ENCODE measurements at regions not wholly inside any gene's neighbourhood (a gene's known extent, or its start where the extent isn't known, plus 50 kb on each side); places are given as distances from the start of the nearest gene placed in this dataset.

DNA sequence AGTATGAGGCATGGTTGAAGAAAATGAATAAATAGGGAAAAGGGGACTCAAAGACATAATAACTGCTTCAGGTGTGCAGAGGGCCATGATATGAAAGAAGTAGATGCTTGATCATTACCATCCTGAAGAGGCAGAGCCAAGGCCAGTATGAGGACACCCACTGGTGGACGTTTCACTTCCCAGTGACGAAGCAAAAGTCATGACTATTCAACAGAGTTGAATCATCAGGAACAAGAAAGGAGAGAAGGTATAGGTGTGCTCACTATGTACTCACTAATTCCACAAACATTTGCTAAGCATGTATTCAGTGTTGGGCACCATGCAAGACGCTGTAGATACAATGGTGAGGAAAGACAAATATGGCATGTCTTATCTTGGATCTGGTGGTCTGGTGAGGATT, 319.2 kb upstream of the RUNX1 start:
- no peaks in the 10 kb centered on the region for H3K9me2 ChIP-seq
- H3K27ac ChIP-seq (ENCODE audit: low read depth in 2 of 2, low read length in 1 of 2), result no peak overlapping the region
- H3K36me3 ChIP-seq (replicated peaks in 1 of 2; ENCODE audit: control insufficient read depth in 1 of 2, insufficient read depth in 2 of 2, low read length in 1 of 2), result no peaks in the 10 kb centered on the region
- H2AFZ ChIP-seq (ENCODE audit: low read depth), result no peak overlapping the region
- WGBS (ENCODE audit: low lambda C conversion rate), result 75% methylated on average over 3 of the region's 3 CpGs
- H4K20me1 ChIP-seq (ENCODE audit: insufficient read depth), result no peaks in the 10 kb centered on the region
- no peaks in the 10 kb centered on the region; a peak in 1 of 4 replicates for H3K4me1 ChIP-seq (ENCODE audit: control insufficient read depth in 1 of 2, insufficient read depth in 2 of 2, low read depth in 1 of 2, low read length in 1 of 2)
- H3K27me3 ChIP-seq (ENCODE audit: insufficient read depth), result no peaks in the 10 kb centered on the region
- no peaks in the 10 kb centered on the region for H3F3A ChIP-seq (replicated peaks; ENCODE audit: insufficient read depth)
- CTCF ChIA-PET, result no interaction called here
- no peaks in the 10 kb centered on the region for H3K79me2 ChIP-seq (ENCODE audit: insufficient read depth)
- no peak overlapping the region for H3K9ac ChIP-seq
- H3K9me3 ChIP-seq, result no peaks in the 10 kb centered on the region
- no peak overlapping the region for H3K4me2 ChIP-seq
- TF ChIP-seq YY1 (IDR thresholded peaks at IDR 0.05; ENCODE audit: low read depth), result no peak
- TF ChIP-seq SMC3 (IDR thresholded peaks at IDR 0.05; ENCODE audit: low read depth, low read length), result no peak
- TF ChIP-seq FOXM1 (IDR thresholded peaks at IDR 0.05; ENCODE audit: low read depth), result no peak
- no peak for TF ChIP-seq POLR2AphosphoS5 (IDR thresholded peaks at IDR 0.05; ENCODE audit: low read depth, low read length)
- TF ChIP-seq, protein P1, sequence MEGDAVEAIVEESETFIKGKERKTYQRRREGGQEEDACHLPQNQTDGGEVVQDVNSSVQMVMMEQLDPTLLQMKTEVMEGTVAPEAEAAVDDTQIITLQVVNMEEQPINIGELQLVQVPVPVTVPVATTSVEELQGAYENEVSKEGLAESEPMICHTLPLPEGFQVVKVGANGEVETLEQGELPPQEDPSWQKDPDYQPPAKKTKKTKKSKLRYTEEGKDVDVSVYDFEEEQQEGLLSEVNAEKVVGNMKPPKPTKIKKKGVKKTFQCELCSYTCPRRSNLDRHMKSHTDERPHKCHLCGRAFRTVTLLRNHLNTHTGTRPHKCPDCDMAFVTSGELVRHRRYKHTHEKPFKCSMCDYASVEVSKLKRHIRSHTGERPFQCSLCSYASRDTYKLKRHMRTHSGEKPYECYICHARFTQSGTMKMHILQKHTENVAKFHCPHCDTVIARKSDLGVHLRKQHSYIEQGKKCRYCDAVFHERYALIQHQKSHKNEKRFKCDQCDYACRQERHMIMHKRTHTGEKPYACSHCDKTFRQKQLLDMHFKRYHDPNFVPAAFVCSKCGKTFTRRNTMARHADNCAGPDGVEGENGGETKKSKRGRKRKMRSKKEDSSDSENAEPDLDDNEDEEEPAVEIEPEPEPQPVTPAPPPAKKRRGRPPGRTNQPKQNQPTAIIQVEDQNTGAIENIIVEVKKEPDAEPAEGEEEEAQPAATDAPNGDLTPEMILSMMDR (IDR thresholded peaks at IDR 0.05), result no peak
- TF ChIP-seq, protein P2, sequence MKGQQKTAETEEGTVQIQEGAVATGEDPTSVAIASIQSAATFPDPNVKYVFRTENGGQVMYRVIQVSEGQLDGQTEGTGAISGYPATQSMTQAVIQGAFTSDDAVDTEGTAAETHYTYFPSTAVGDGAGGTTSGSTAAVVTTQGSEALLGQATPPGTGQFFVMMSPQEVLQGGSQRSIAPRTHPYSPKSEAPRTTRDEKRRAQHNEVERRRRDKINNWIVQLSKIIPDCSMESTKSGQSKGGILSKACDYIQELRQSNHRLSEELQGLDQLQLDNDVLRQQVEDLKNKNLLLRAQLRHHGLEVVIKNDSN (IDR thresholded peaks at IDR 0.05; ENCODE audit: borderline replicate concordance, low read depth), result no peak
- no peak for TF ChIP-seq NRF1 (IDR thresholded peaks at IDR 0.05; ENCODE audit: low read depth, low read length)
- TF ChIP-seq GATA2 (CRISPR knock-in tag; IDR thresholded peaks at IDR 0.05), result no peak
- no peak overlapping the region for H3K4me3 ChIP-seq (ENCODE audit: low read depth in 2 of 2, low read length in 1 of 2)
- DNase-seq, result no peak
- POLR2A ChIA-PET, result no interaction called here

DNA sequence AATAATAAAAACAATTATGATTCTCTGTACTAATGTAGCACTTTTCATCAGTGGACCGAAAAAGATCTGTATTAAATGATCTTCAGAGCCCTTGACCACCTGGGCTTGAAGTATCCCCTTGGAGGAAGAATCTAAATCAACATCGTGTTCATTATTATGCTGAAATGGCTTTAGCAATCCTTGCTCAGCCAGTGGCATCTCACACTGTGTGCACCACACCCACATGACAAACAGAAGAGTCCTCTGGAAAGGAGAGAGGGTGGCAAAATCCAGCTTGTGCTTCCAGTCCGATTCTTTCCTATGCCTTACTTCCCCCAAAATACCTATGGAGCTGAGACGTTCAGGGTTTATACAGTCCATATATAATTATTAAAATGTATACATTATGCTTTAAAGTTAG, 318.5 kb upstream of the RUNX1 start:
- no peak overlapping the region; the same call in 1 of the 2 replicates for H2AFZ ChIP-seq (ENCODE audit: low read depth)
- no peaks in the 10 kb centered on the region for H3K9me2 ChIP-seq
- H3K79me2 ChIP-seq (ENCODE audit: insufficient read depth), result no peaks in the 10 kb centered on the region
- WGBS (ENCODE audit: low lambda C conversion rate), result 86% methylated on average over 4 of the region's 4 CpGs
- no peaks in the 10 kb centered on the region for H3K36me3 ChIP-seq (replicated peaks in 1 of 2; ENCODE audit: control insufficient read depth in 1 of 2, insufficient read depth in 2 of 2, low read length in 1 of 2)
- no peaks in the 10 kb centered on the region for H4K20me1 ChIP-seq (ENCODE audit: insufficient read depth)
- H3K4me2 ChIP-seq, result no peak overlapping the region
- ChIA-PET CTCF (no interaction called here), POLR2A (no interaction called here)
- H3K27ac ChIP-seq (ENCODE audit: low read depth in 2 of 2, low read length in 1 of 2), result no peak overlapping the region
- no peak for TF ChIP-seq MXI1 (IDR thresholded peaks at IDR 0.05; ENCODE audit: low read depth, low read length)
- TF ChIP-seq CHD2 (IDR thresholded peaks at IDR 0.05; ENCODE audit: low read length, partially characterized antibody), result no peak
- TF ChIP-seq RXRA (IDR thresholded peaks at IDR 0.05; ENCODE audit: borderline replicate concordance, low read depth), result no peak
- TF ChIP-seq YY1 (IDR thresholded peaks at IDR 0.05; ENCODE audit: low read depth), result no peak
- H3K4me3 ChIP-seq (ENCODE audit: low read depth in 2 of 2, low read length in 1 of 2), result no peak overlapping the region
- H3K9ac ChIP-seq, result no peak overlapping the region
- no peak for DNase-seq
- H3K27me3 ChIP-seq (ENCODE audit: insufficient read depth), result no peaks in the 10 kb centered on the region
- H3K4me1 ChIP-seq (ENCODE audit: control insufficient read depth in 1 of 2, insufficient read depth in 2 of 2, low read depth in 1 of 2, low read length in 1 of 2), result no peaks in the 10 kb centered on the region; a peak in 1 of 4 replicates
- H3F3A ChIP-seq (replicated peaks; ENCODE audit: insufficient read depth), result no peaks in the 10 kb centered on the region
- H3K9me3 ChIP-seq, result no peaks in the 10 kb centered on the region

Measured in SK-N-SH (cell line).